Esophagus squamous epithelium (tissue), 5 donors: ENCODE measurements at regions not wholly inside any gene's neighbourhood (a gene's known extent, or its start where the extent isn't known, plus 50 kb on each side); places are given as distances from the start of the nearest gene placed in this dataset.
"Not testable (repeated sequence)": the region's sequence is repeated elsewhere in the genome, so short reads cannot be mapped to it uniquely, and the experiment has no call there.

ENCODE experiments used
- DNase-seq: peaks from one replicate; lab custom pipeline; 2025; lab: John Stamatoyannopoulos, UW
- H3K27ac ChIP-seq, 4 donors: fragments of 200-600 bp; sonication (generic); one replicate each; pipeline ENCODE4 v1.5.1; 2016 to 2019; ENCODE audit warnings: mild to moderate bottlenecking in 1 of 4
- H3K27me3 ChIP-seq, 4 donors: fragments of 200-600 bp; sonication (generic); 1 replicate in 3 of 4; 2 replicates in 1 of 4; pipeline versions ENCODE4 v1.5.1 to v1.6.0; 2017 to 2021; ENCODE audit warnings: antibody characterized with exemption in 1 of 4
- H3K36me3 ChIP-seq, 3 donors: fragments of 200-600 bp; sonication (generic); one replicate each; pipeline ENCODE4 v1.5.1; 2016 to 2019
- H3K4me1 ChIP-seq, 3 donors: fragments of 200-600 bp; sonication (generic); one replicate each; pipeline ENCODE4 v1.5.1; 2017 to 2019
- H3K4me3 ChIP-seq, 4 donors: fragments of 200-600 bp; sonication (generic); 1 replicate in 3 of 4; 2 replicates in 1 of 4; pipeline ENCODE4 v1.5.1; 2016 to 2019; ENCODE audit warnings: mild to moderate bottlenecking in 2 of 4, moderate library complexity in 1 of 4
- H3K9me3 ChIP-seq, 3 donors: fragments of 200-600 bp; sonication (generic); one replicate each; pipeline ENCODE4 v1.5.1; 2016 to 2019
- CTCF ChIP-seq, 6 experiments: fragments of 450-650 bp in 4 of 6; fragments of 200-600 bp in 2 of 6; sonication (generic) in 2 of 6; IDR thresholded peaks; one replicate each; pipeline ENCODE4 v1.5.1; 2016 to 2019; ENCODE audit warnings: antibody characterized with exemption in 6 of 6, mild to moderate bottlenecking in 4 of 6, moderate library complexity in 4 of 6
- POLR2A ChIP-seq, 4 donors: fragments of 450-650 bp; IDR thresholded peaks; one replicate each; pipeline ENCODE4 v1.6.1; 2017; ENCODE audit warnings: antibody characterized with exemption in 4 of 4, mild to moderate bottlenecking in 4 of 4, moderate library complexity in 3 of 4
- WGBS, 2 donors: methylation state at CpG; one replicate each; pipeline ENCODE4 v1.1.5; 2018; 5-methylcytosine and 5-hydroxymethylcytosine counted together
- intact Hi-C: fragments of 100-400 bp; cut with DNase I; formaldehyde crosslinking; loops from one replicate; pipeline ENCODE4 v1.15.0; 2022
- donor health status: DM: yes; HTN: yes; CAD: no.

- DNase-seq, result no peak
- Histone ChIP-seq H3K27me3 (no peaks in the 10 kb centered on the region), H3K4me1 (peaks cover 11 to 23% (median 11%) of the 10 kb centered on the region in 3 donors), H3K36me3 (no peaks in the 10 kb centered on the region), H3K9me3 (no peaks in the 10 kb centered on the region), H3K4me3 (no peak overlapping the region), H3K27ac (no peak overlapping the region)
- 64 to 79% methylated on average over 5 of the region's 5 CpGs for WGBS, 2 donors
- intact Hi-C loops, result no loop called here
- no peak for TF ChIP-seq POLR2A (IDR thresholded peaks at IDR 0.05)
- no peak for TF ChIP-seq CTCF (IDR thresholded peaks at IDR 0.05)
These were observed 70.5 kb upstream of the LIPC start for GRCh38 chr15:58361273-58361759.

GRCh38 chr15:58362262-58362922 lies 69.4 kb upstream of the LIPC start:
- no peaks in the 10 kb centered on the region for H3K36me3 ChIP-seq
- H3K9me3 ChIP-seq, result no peaks in the 10 kb centered on the region
- no peaks in the 10 kb centered on the region for H3K27me3 ChIP-seq
- intact Hi-C loops, result no loop called here
- H3K4me1 ChIP-seq, result peaks cover 11 to 23% (median 11%) of the 10 kb centered on the region in 3 donors
- 44 to 55% methylated on average over 5 of the region's 6 CpGs for whole genome bisulfite sequencing, 2 donors
- no peak overlapping the region for H3K27ac ChIP-seq
- H3K4me3 ChIP-seq, result no peak overlapping the region
- TF ChIP-seq CTCF (IDR thresholded peaks at IDR 0.05) (no peak), POLR2A (IDR thresholded peaks at IDR 0.05) (no peak)
- DNase-seq, result no peak

GRCh38 chr15:58363118-58363517 lies 68.7 kb upstream of the LIPC start:
- H3K9me3 ChIP-seq, H3K27ac ChIP-seq, H3K36me3 ChIP-seq, H3K4me3 ChIP-seq, H3K27me3 ChIP-seq, DNase-seq, intact Hi-C loops: not testable (repeated sequence)
- H3K4me1 ChIP-seq, result peaks cover 11 to 23% (median 11%) of the 10 kb centered on the region in 3 donors
- WGBS, 2 donors, result 76 to 80% methylated on average over 1 to 6 of the region's 8 CpGs

GRCh38 chr15:58363673-58364072 lies 68.1 kb upstream of the LIPC start:
- H3K27ac ChIP-seq, H3K9me3 ChIP-seq, H3K27me3 ChIP-seq, H3K36me3 ChIP-seq, H3K4me3 ChIP-seq, DNase-seq, intact Hi-C loops: not testable (repeated sequence)
- H3K4me1 ChIP-seq, result peaks cover 11 to 23% (median 11%) of the 10 kb centered on the region in 3 donors
- 93% methylated on average over 3 to 6 of the region's 6 CpGs for WGBS, 2 donors

GRCh38 chr15:58365098-58365497 lies 66.7 kb upstream of the LIPC start:
- H3K4me3 ChIP-seq, H3K27me3 ChIP-seq, H3K9me3 ChIP-seq, H3K27ac ChIP-seq, H3K36me3 ChIP-seq, DNase-seq, intact Hi-C loops: not testable (repeated sequence)
- WGBS, 2 donors, result 94 to 100% methylated on average over 1 of the region's 1 CpG
- peaks cover 11 to 23% (median 11%) of the 10 kb centered on the region in 3 donors for H3K4me1 ChIP-seq

- no peaks in the 10 kb centered on the region for H3K9me3 ChIP-seq
- H3K4me3 ChIP-seq, result no peak overlapping the region
- WGBS, 2 donors, result 57 to 69% methylated on average over 5 of the region's 5 CpGs
- DNase-seq, result no peak
- H3K27me3 ChIP-seq, result no peaks in the 10 kb centered on the region
- TF ChIP-seq POLR2A (IDR thresholded peaks at IDR 0.05) (no peak), CTCF (IDR thresholded peaks at IDR 0.05) (no peak)
- no peaks in the 10 kb centered on the region for H3K36me3 ChIP-seq
- no peaks in the 10 kb centered on the region for H3K4me1 ChIP-seq
- intact Hi-C loops, result no loop called here
- no peak overlapping the region for H3K27ac ChIP-seq
These were observed 62.5 kb upstream of the LIPC start for GRCh38 chr15:58369261-58369701.
